AG04450 (cell line): ENCODE measurements at regions not wholly inside any gene's neighbourhood (a gene's known extent, or its start where the extent isn't known, plus 50 kb on each side); places are given as distances from the start of the nearest gene placed in this dataset. TPM values are rescaled to one million over a fixed set of nuclear protein-coding genes. Genes with fewer than 3 reads are reported as not detected.
"Not testable (repeated sequence)": the region's sequence is repeated elsewhere in the genome, so short reads cannot be mapped to it uniquely, and the experiment has no call there.

Experiments
- CTCF ChIA-PET: fragments of 300-600, 350-600 bp; formaldehyde crosslinking; extraction: SDS; loops from one replicate; lab custom pipeline; 2022; ENCODE audit warnings: antibody characterized with exemption, inconsistent platforms; lab: Charles Lee
- POLR2A ChIA-PET: fragments of 350-600 bp; formaldehyde crosslinking; extraction: SDS; loops from one replicate; lab custom pipeline; 2021; ENCODE audit warnings: antibody characterized with exemption, inconsistent platforms; lab: Yijun Ruan, JAX
- DNase-seq: peaks from one replicate; pipeline ENCODE4 v3.0.0-alpha.2; 2011; ENCODE audit warnings: low read depth, low spot score
- H3K27ac ChIP-seq: one replicate; pipeline ENCODE4 v1.5.1; 2012; ENCODE audit warnings: low read depth, low read length, control low read depth
- H3K27me3 ChIP-seq: one replicate; pipeline ENCODE4 v1.6.0; 2012; ENCODE audit warnings: low read length; ENCODE audit not compliant: control insufficient read depth, insufficient read depth
- H3K4me3 ChIP-seq: 2 replicates; pipeline ENCODE4 v1.5.1; 2011; ENCODE audit warnings: mild to moderate bottlenecking, low read depth, low read length, control low read depth
- H3K9me3 ChIP-seq: 2 replicates; pipeline ENCODE4 v1.5.1; 2012; ENCODE audit warnings: low read length; ENCODE audit not compliant: control insufficient read depth, insufficient read depth
- small RNA-seq: library from RNA; depleted of rRNA; stranded (forward); fragments of <200 nt; gene quantifications from one replicate; pipeline ENCODE3, GENCODE V24; 2012; ENCODE audit warnings: low read depth; ENCODE audit not compliant: insufficient read length

- H3K27me3 ChIP-seq, POLR2A ChIA-PET, DNase-seq, H3K9me3 ChIP-seq, H3K27ac ChIP-seq, CTCF ChIA-PET, H3K4me3 ChIP-seq: not testable (repeated sequence)
Observed at GRCh38 chr1:9941-10717, 441.3 kb downstream of the OR4F29 start.

Small RNA genes lying in the stretch of these regions (small RNA-seq; reads per million reads assigned to genes)
- gene AL627309.7 (not detected), gene MIR6859-1 (not detected), gene MIR6859-2 (not detected), gene RNU6-1100P (not detected)
